ENCODE measurements at regions not wholly inside any gene's neighbourhood (a gene's known extent, or its start where the extent isn't known, plus 50 kb on each side); places are given as distances from the start of the nearest gene placed in this dataset.

DNA sequence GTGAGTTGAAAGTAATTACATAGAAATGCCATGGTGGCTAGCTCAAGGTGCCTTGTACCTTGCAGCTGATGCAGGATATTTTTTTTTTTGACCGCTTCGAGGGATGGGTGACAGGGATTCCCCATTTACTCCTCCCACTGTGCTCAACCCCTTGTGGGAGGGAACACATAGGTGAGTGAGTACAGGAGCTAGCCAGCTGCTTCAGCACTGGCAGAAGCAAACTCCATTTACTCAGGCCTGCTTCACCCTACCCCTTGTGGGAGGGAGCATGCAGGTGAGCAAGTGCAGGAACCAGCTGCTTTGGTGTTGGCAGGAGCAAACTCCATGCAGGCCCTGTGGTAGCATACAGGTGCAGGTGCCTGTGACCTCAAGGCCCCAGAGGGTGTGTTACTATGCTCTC lies 330.1 kb downstream of the TDRD3 start:
- no peaks in the 10 kb centered on the region for H3K36me3 ChIP-seq (ENCODE audit: control insufficient read depth in 2 of 2, insufficient read depth in 2 of 2, low read length in 1 of 2)
- H3K4me3 ChIP-seq = no peak overlapping the region
- H3K4me2 ChIP-seq (ENCODE audit: control insufficient read depth, insufficient read depth) = no peak overlapping the region
- no peak overlapping the region for H2AFZ ChIP-seq (ENCODE audit: control insufficient read depth, low read depth, low read length)
- no peaks in the 10 kb centered on the region for H3K79me2 ChIP-seq (ENCODE audit: control insufficient read depth, insufficient read depth, low read length)
- H3K9ac ChIP-seq (ENCODE audit: control insufficient read depth, insufficient read depth, low read length) = no peak overlapping the region
- WGBS (ENCODE audit: insufficient coverage, insufficient replicate concordance, low lambda C conversion rate, missing lambda C conversion rate) = 28% methylated on average over 2 of the region's 2 CpGs
- ATAC-seq = no peak
- ChIA-PET RAD21 (ENCODE audit: unreplicated experiment) (no interaction called here), CTCF (interaction anchor here (0.9 kb wide), 1 partner anchor 9 kb away, joined by 3 read pairs; no protein-coding TSS in a partner anchor), SMC1A (ENCODE audit: uncharacterized antibody, unreplicated experiment) (no interaction called here), POLR2A (no interaction called here)
- no peaks in the 10 kb centered on the region for H4K20me1 ChIP-seq (ENCODE audit: control insufficient read depth, insufficient read depth)
- intact Hi-C loops (cut with micrococcal nuclease; ENCODE audit: unreplicated experiment) = no loop called here
- H3K27me3 ChIP-seq (replicated peaks in 1 of 2; ENCODE audit: control insufficient read depth in 2 of 2, insufficient read depth in 2 of 2, low read length in 1 of 2) = no peaks in the 10 kb centered on the region
- BruUV-seq (replicated peaks) = no TSS peak
- no peak for FAIRE-seq
- H3K27ac ChIP-seq (ENCODE audit: control insufficient read depth, insufficient read depth) = no peak overlapping the region
- no peaks in the 10 kb centered on the region for H3K9me3 ChIP-seq (replicated peaks; ENCODE audit: control insufficient read depth, insufficient read depth, low read length)
- DNase-seq (ENCODE audit: low read depth, low spot score) = no peak
- in situ Hi-C loops (cut with MboI) = no loop called here
- no peaks in the 10 kb centered on the region for H3K4me1 ChIP-seq (ENCODE audit: control insufficient read depth, insufficient read depth, low read length)
- TF ChIP-seq, protein P1, sequence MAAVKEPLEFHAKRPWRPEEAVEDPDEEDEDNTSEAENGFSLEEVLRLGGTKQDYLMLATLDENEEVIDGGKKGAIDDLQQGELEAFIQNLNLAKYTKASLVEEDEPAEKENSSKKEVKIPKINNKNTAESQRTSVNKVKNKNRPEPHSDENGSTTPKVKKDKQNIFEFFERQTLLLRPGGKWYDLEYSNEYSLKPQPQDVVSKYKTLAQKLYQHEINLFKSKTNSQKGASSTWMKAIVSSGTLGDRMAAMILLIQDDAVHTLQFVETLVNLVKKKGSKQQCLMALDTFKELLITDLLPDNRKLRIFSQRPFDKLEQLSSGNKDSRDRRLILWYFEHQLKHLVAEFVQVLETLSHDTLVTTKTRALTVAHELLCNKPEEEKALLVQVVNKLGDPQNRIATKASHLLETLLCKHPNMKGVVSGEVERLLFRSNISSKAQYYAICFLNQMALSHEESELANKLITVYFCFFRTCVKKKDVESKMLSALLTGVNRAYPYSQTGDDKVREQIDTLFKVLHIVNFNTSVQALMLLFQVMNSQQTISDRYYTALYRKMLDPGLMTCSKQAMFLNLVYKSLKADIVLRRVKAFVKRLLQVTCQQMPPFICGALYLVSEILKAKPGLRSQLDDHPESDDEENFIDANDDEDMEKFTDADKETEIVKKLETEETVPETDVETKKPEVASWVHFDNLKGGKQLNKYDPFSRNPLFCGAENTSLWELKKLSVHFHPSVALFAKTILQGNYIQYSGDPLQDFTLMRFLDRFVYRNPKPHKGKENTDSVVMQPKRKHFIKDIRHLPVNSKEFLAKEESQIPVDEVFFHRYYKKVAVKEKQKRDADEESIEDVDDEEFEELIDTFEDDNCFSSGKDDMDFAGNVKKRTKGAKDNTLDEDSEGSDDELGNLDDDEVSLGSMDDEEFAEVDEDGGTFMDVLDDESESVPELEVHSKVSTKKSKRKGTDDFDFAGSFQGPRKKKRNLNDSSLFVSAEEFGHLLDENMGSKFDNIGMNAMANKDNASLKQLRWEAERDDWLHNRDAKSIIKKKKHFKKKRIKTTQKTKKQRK (IDR thresholded peaks at IDR 0.05; ENCODE audit: low read depth, low read length) = no peak
- TF ChIP-seq DPF2 (IDR thresholded peaks at IDR 0.05) (no peak), SMARCA5 (IDR thresholded peaks at IDR 0.05) (no peak), CBX3 (IDR thresholded peaks at IDR 0.05; ENCODE audit: borderline replicate concordance, low read depth) (no peak), SREBF1 (IDR thresholded peaks at IDR 0.05; ENCODE audit: low read length) (no peak), RBBP5 (conservative IDR thresholded peaks at IDR 0.05) (no peak), RUNX3 (IDR thresholded peaks at IDR 0.05; ENCODE audit: low read length) (no peak), KLF5 (IDR thresholded peaks at IDR 0.05; ENCODE audit: partially characterized antibody) (no peak), SMAD1 (IDR thresholded peaks at IDR 0.05; ENCODE audit: low read depth, partially characterized antibody) (no peak), SUZ12 (IDR thresholded peaks at IDR 0.05; ENCODE audit: unreplicated experiment) (no peak), NFXL1 (IDR thresholded peaks at IDR 0.05; ENCODE audit: borderline replicate concordance) (no peak)
- TF ChIP-seq, protein P2, sequence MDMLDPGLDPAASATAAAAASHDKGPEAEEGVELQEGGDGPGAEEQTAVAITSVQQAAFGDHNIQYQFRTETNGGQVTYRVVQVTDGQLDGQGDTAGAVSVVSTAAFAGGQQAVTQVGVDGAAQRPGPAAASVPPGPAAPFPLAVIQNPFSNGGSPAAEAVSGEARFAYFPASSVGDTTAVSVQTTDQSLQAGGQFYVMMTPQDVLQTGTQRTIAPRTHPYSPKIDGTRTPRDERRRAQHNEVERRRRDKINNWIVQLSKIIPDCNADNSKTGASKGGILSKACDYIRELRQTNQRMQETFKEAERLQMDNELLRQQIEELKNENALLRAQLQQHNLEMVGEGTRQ (IDR thresholded peaks at IDR 0.05; ENCODE audit: borderline replicate concordance, low read depth, low read length) = no peak
- TF ChIP-seq, protein P3, sequence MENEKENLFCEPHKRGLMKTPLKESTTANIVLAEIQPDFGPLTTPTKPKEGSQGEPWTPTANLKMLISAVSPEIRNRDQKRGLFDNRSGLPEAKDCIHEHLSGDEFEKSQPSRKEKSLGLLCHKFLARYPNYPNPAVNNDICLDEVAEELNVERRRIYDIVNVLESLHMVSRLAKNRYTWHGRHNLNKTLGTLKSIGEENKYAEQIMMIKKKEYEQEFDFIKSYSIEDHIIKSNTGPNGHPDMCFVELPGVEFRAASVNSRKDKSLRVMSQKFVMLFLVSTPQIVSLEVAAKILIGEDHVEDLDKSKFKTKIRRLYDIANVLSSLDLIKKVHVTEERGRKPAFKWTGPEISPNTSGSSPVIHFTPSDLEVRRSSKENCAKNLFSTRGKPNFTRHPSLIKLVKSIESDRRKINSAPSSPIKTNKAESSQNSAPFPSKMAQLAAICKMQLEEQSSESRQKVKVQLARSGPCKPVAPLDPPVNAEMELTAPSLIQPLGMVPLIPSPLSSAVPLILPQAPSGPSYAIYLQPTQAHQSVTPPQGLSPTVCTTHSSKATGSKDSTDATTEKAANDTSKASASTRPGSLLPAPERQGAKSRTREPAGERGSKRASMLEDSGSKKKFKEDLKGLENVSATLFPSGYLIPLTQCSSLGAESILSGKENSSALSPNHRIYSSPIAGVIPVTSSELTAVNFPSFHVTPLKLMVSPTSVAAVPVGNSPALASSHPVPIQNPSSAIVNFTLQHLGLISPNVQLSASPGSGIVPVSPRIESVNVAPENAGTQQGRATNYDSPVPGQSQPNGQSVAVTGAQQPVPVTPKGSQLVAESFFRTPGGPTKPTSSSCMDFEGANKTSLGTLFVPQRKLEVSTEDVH (IDR thresholded peaks at IDR 0.05; ENCODE audit: low read depth, partially characterized antibody) = no peak
- TF ChIP-seq, protein P4, sequence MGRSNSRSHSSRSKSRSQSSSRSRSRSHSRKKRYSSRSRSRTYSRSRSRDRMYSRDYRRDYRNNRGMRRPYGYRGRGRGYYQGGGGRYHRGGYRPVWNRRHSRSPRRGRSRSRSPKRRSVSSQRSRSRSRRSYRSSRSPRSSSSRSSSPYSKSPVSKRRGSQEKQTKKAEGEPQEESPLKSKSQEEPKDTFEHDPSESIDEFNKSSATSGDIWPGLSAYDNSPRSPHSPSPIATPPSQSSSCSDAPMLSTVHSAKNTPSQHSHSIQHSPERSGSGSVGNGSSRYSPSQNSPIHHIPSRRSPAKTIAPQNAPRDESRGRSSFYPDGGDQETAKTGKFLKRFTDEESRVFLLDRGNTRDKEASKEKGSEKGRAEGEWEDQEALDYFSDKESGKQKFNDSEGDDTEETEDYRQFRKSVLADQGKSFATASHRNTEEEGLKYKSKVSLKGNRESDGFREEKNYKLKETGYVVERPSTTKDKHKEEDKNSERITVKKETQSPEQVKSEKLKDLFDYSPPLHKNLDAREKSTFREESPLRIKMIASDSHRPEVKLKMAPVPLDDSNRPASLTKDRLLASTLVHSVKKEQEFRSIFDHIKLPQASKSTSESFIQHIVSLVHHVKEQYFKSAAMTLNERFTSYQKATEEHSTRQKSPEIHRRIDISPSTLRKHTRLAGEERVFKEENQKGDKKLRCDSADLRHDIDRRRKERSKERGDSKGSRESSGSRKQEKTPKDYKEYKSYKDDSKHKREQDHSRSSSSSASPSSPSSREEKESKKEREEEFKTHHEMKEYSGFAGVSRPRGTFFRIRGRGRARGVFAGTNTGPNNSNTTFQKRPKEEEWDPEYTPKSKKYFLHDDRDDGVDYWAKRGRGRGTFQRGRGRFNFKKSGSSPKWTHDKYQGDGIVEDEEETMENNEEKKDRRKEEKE (IDR thresholded peaks at IDR 0.05) = no peak
- TF ChIP-seq, protein P5, sequence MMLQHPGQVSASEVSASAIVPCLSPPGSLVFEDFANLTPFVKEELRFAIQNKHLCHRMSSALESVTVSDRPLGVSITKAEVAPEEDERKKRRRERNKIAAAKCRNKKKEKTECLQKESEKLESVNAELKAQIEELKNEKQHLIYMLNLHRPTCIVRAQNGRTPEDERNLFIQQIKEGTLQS (IDR thresholded peaks at IDR 0.05; ENCODE audit: borderline replicate concordance, extremely low read depth, low read depth, low read length) = no peak

All from GM12878 (cell line).